GM12878 (cell line): ENCODE measurements at regions not wholly inside any gene's neighbourhood (a gene's known extent, or its start where the extent isn't known, plus 50 kb on each side); places are given as distances from the start of the nearest gene placed in this dataset.

Source experiments
- ATAC-seq: fragments of 200-7000 bp; cut with Tn5 transposase; 3 replicates; pipeline ENCODE4 v1.9.1; 2020; ENCODE audit warnings: mild to moderate bottlenecking, moderate library complexity
- BruUV-seq: library from RNA; stranded (reverse); fragments of 400-500 nt; replicated peaks from 2 replicates; lab custom pipeline; 2021; lab: Mats Ljungman, UMichigan
- CTCF ChIA-PET: fragments of 300-600 bp; sonication (Branson Sonifier 250); formaldehyde crosslinking; extraction: SDS; loops from one replicate; lab custom pipeline; 2021; ENCODE audit warnings: inconsistent platforms; lab: Yijun Ruan, JAX
- POLR2A ChIA-PET: fragments of 350-600 bp; formaldehyde crosslinking; extraction: SDS; loops from one replicate; lab custom pipeline; 2021; ENCODE audit warnings: inconsistent platforms; lab: Charles Lee
- RAD21 ChIA-PET: fragments of 300-600 bp; sonication (Branson Sonifier 250); formaldehyde crosslinking; loops from one replicate; lab custom pipeline; 2023; ENCODE audit warnings: antibody characterized with exemption; ENCODE audit not compliant: unreplicated experiment; lab: Charles Lee
- SMC1A ChIA-PET: fragments of 300-600 bp; sonication (Branson Sonifier 250); formaldehyde crosslinking; loops from one replicate; lab custom pipeline; 2023; ENCODE audit not compliant: unreplicated experiment, uncharacterized antibody; lab: Charles Lee
- DNase-seq: peaks from one replicate; pipeline ENCODE4 v3.0.0-alpha.2; 2011; ENCODE audit warnings: low read depth, low spot score
- FAIRE-seq: peaks from 3 replicates; lab custom pipeline; 2011; peaks lifted over from hg19 to GRCh38; lab: Jason Lieb, UNC
- H2AFZ ChIP-seq: 2 replicates; pipeline ENCODE4 v1.6.0; 2011; ENCODE audit warnings: low read depth, low read length, control low read depth; ENCODE audit not compliant: control insufficient read depth
- H3K27ac ChIP-seq: 2 replicates; pipeline ENCODE4 v1.5.1; 2011; ENCODE audit warnings: control low read depth; ENCODE audit not compliant: control insufficient read depth, insufficient read depth
- H3K27me3 ChIP-seq, 2 experiments: replicated peaks in 1 of 2; 2 replicates each; pipeline versions ENCODE4 v1.6.0 to v1.6.1; 2011; ENCODE audit warnings: low read length in 1 of 2; ENCODE audit not compliant: control insufficient read depth in 2 of 2, insufficient read depth in 2 of 2
- H3K36me3 ChIP-seq, 2 experiments: 2 replicates each; pipeline ENCODE4 v1.5.1; 2011; ENCODE audit warnings: low read length in 1 of 2; ENCODE audit not compliant: control insufficient read depth in 2 of 2, insufficient read depth in 2 of 2
- H3K4me1 ChIP-seq: 2 replicates; pipeline ENCODE4 v1.6.1; 2011; ENCODE audit warnings: mild to moderate bottlenecking, low read length, moderate library complexity, mixed read lengths; ENCODE audit not compliant: control insufficient read depth, insufficient read depth
- H3K4me2 ChIP-seq: 2 replicates; pipeline ENCODE4 v1.6.0; 2011; ENCODE audit warnings: control low read depth; ENCODE audit not compliant: control insufficient read depth, insufficient read depth
- H3K4me3 ChIP-seq: fragments of 200-600 bp; sonication (generic); 2 replicates; pipeline ENCODE4 v1.5.1; 2016
- H3K79me2 ChIP-seq: 2 replicates; pipeline ENCODE4 v1.6.0; 2011; ENCODE audit warnings: low read length; ENCODE audit not compliant: control insufficient read depth, insufficient read depth
- H3K9ac ChIP-seq: 2 replicates; pipeline ENCODE4 v1.8.0; 2011; ENCODE audit warnings: low read length, control low read depth, mixed read lengths; ENCODE audit not compliant: control insufficient read depth, insufficient read depth
- H3K9me3 ChIP-seq: replicated peaks from 3 replicates; pipeline ENCODE4 v1.5.1; 2011; ENCODE audit warnings: mild to moderate bottlenecking, low read length; ENCODE audit not compliant: control insufficient read depth, insufficient read depth
- H4K20me1 ChIP-seq: 2 replicates; pipeline ENCODE4 v1.6.0; 2011; ENCODE audit not compliant: control insufficient read depth, insufficient read depth
- CBX3 ChIP-seq: fragments of 200-600 bp; sonication (generic); IDR thresholded peaks from 2 replicates; pipeline ENCODE4 v1.6.1; 2016; ENCODE audit warnings: low read depth, borderline replicate concordance
- E2F4 ChIP-seq: IDR thresholded peaks from 2 replicates; pipeline ENCODE4 v1.6.1; 2012; ENCODE audit warnings: low read depth, low read length, improper control_type of control experiment
- WGBS: methylation state at CpG from one replicate; pipeline ENCODE4 v1.1.6; 2016; ENCODE audit warnings: low lambda C conversion rate; ENCODE audit not compliant: insufficient replicate concordance, insufficient coverage; ENCODE audit errors: missing lambda C conversion rate; 5-methylcytosine and 5-hydroxymethylcytosine counted together
- in situ Hi-C: fragments of 300-500 bp; cut with MboI; formaldehyde crosslinking; loops from 9 replicates; pipeline ENCODE4 v1.14.3; 2018; ENCODE audit warnings: mixed read lengths
- intact Hi-C: fragments of 100-400 bp; cut with micrococcal nuclease; formaldehyde crosslinking; loops from one replicate; pipeline ENCODE4 v1.14.2; 2022; ENCODE audit not compliant: unreplicated experiment

DNA sequence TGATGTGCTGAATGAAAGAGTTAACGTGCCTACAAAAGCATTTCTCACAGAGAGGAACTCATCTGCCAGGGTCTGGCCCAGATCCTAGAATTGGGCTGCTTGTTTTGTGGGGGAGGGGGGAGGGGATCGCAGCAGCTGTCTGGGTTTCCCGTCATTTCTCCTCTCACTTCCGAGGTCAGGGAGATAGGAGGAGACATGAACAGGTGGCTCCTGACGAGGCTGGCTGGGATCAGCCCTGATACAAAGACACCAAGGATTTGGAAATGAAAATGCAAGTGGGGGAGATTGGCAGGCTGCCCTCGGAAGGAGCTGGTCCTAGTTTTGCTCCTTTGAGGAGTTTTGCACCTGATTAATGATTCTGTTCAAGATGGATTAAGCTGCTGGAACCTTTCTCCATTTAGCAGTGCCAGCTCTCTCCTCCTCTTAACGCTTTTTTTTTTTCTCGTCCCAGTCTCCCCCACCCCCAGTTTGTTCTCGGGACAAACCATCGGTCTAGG lies 86.8 kb upstream of the KMT2C start:
- intact Hi-C loops (no loop called here), in situ Hi-C loops (no loop called here)
- H3K9me3 ChIP-seq = peaks cover 3% of the 10 kb centered on the region; the same call in 1 of the 3 replicates
- 37% methylated on average over 10 of the region's 10 CpGs for WGBS
- TF ChIP-seq CBX3 = no peak
- no peak overlapping the region for H3K27ac ChIP-seq
- H3K27me3 ChIP-seq = no peaks in the 10 kb centered on the region
- H3K4me1 ChIP-seq = no peaks in the 10 kb centered on the region
- SMC1A ChIA-PET = interaction anchor here (0.6 kb wide), 1 partner anchor 72 kb away, joined by 3 read pairs; no protein-coding TSS in a partner anchor
- no peaks in the 10 kb centered on the region for H3K36me3 ChIP-seq
- POLR2A ChIA-PET = interaction anchor here (0.7 to 1.2 kb wide), 2 partner anchors 9 to 173 kb away, joined by 5 to 8 read pairs; no protein-coding TSS in a partner anchor
- no peak for FAIRE-seq
- CTCF ChIA-PET = interaction anchor here (2.1 kb wide), 1 partner anchor 186 kb away, joined by 5 read pairs; no protein-coding TSS in a partner anchor
- RAD21 ChIA-PET = no interaction called here
- ATAC-seq = no peak
- 0 out of 2 replicates have a peak overlapping the region, but pooled peaks have one; percentile 30 for H3K4me2 ChIP-seq
- no peak overlapping the region for H3K4me3 ChIP-seq
- DNase-seq = no peak
- BruUV-seq = no TSS peak
- no peak overlapping the region for H3K9ac ChIP-seq
- H3K79me2 ChIP-seq = no peaks in the 10 kb centered on the region
- H2AFZ ChIP-seq = no peak overlapping the region
- no peaks in the 10 kb centered on the region for H4K20me1 ChIP-seq

DNA sequence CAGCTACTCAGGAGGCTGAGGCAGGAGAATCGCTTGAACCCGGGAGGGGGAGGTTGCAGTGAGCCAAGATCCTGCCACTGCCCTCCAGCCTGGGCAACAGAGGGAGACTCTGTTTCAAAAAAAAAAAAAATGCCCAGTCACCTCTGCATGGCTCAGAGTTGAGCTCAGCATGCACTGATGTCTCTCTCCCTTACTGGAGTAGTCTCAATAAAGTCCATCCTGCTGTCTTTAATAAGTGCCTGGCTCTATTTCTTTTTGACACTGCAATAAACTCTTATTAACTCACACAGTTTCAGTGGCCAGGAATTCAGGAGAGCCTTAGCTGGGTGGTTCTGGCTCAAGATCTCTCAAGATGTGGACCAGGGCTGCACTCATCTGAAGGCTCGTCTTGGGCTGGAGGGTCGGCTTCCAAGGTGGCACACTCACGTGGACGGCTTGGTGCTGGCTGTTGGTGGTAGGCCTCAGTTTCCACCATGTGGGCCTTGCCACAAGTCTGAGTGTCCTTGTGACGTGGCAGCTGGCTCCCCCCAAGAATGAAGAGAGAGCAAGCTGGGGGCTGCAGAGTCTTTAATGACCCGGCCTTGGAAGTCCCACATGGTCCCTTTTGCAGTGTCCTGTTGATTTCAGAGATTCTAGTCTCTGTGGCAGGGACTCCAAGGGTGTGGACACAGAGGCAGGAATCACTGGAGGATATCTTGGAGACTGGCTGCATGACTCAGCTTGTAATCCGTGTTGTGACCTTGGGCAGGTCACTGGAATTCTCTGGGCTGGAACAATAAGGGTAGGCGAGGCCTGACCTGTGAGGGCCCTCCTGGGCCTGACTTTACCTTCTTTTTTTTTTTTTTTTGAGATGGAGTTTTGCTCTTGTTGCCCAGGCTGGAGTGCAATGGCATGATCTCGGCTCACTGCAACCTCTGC lies 85.9 kb upstream of the KMT2C start:
- intact Hi-C loops (no loop called here), in situ Hi-C loops (no loop called here)
- Histone ChIP-seq H3K4me3 (no peak overlapping the region), H2AFZ (no peak overlapping the region), H3K4me1 (no peaks in the 10 kb centered on the region), H3K9me3 (peaks cover 3% of the 10 kb centered on the region; the same call in 1 of the 3 replicates), H3K27ac (no peak overlapping the region), H3K36me3 (no peaks in the 10 kb centered on the region), H4K20me1 (no peaks in the 10 kb centered on the region), H3K4me2 (no peak overlapping the region), H3K9ac (no peak overlapping the region), H3K27me3 (no peaks in the 10 kb centered on the region), H3K79me2 (no peaks in the 10 kb centered on the region)
- CTCF ChIA-PET = interaction anchor here (0.6 to 0.9 kb wide), 2 partner anchors 14 to 19 kb away, joined by 3 to 4 read pairs; no protein-coding TSS in a partner anchor
- SMC1A ChIA-PET = no interaction called here
- TF ChIP-seq E2F4 = no peak
- BruUV-seq = no TSS peak
- 30% methylated on average over 10 of the region's 11 CpGs for WGBS
- DNase-seq (no peak), FAIRE-seq (no peak), ATAC-seq (no peak)
- RAD21 ChIA-PET = no interaction called here
- POLR2A ChIA-PET = interaction anchor here (0.6 to 0.7 kb wide), 3 partner anchors 8 to 174 kb away, joined by 3 to 8 read pairs (median 3); no protein-coding TSS in a partner anchor
